MCF 10A (cell line): ENCODE measurements at regions not wholly inside any gene's neighbourhood (a gene's known extent, or its start where the extent isn't known, plus 50 kb on each side); places are given as distances from the start of the nearest gene placed in this dataset.
"Not testable (repeated sequence)": the region's sequence is repeated elsewhere in the genome, so short reads cannot be mapped to it uniquely, and the experiment has no call there.

Experiments
- BruUV-seq: library from RNA; stranded (reverse); fragments of 400-500 nt; replicated peaks from 2 replicates; lab custom pipeline; 2021; lab: Mats Ljungman, UMichigan
- CTCF ChIA-PET: fragments of 300-600 bp; sonication (Branson Sonifier 250); formaldehyde crosslinking; extraction: SDS; loops from one replicate; lab custom pipeline; 2021; ENCODE audit warnings: antibody characterized with exemption, inconsistent platforms; lab: Yijun Ruan, JAX
- POLR2A ChIA-PET: fragments of 300-600, 350-650 bp; sonication (Branson Sonifier 250); formaldehyde crosslinking; extraction: SDS; loops from one replicate; lab custom pipeline; 2020; ENCODE audit warnings: antibody characterized with exemption, inconsistent platforms; lab: Yijun Ruan, JAX
- DNase-seq: peaks from one replicate; pipeline ENCODE4 v3.0.0-alpha.2; 2018; ENCODE audit not compliant: unreplicated experiment
- H3K27ac Mint-ChIP-seq: one replicate; pipeline ENCODE4 v1.8.0; 2022; ENCODE audit warnings: mild to moderate bottlenecking, low read depth, mixed read lengths; ENCODE audit not compliant: unreplicated experiment
- H3K27me3 Mint-ChIP-seq: one replicate; pipeline ENCODE4 v1.8.0; 2022; ENCODE audit warnings: mixed read lengths; ENCODE audit not compliant: insufficient read depth, unreplicated experiment
- H3K36me3 Mint-ChIP-seq: one replicate; pipeline ENCODE4 v1.8.0; 2022; ENCODE audit warnings: mild to moderate bottlenecking, moderate library complexity, mixed read lengths; ENCODE audit not compliant: insufficient read depth, unreplicated experiment
- H3K4me1 Mint-ChIP-seq: one replicate; pipeline ENCODE4 v1.8.0; 2022; ENCODE audit warnings: mixed read lengths; ENCODE audit not compliant: insufficient read depth, unreplicated experiment
- H3K4me3 Mint-ChIP-seq: one replicate; pipeline ENCODE4 v1.8.0; 2022; ENCODE audit warnings: mild to moderate bottlenecking, moderate library complexity, mixed read lengths; ENCODE audit not compliant: unreplicated experiment
- H3K9me3 Mint-ChIP-seq: one replicate; pipeline ENCODE4 v1.8.0; 2022; ENCODE audit warnings: mixed read lengths; ENCODE audit not compliant: unreplicated experiment
- CTCF ChIP-seq: fragments of 200-600 bp; IDR thresholded peaks from one replicate; pipeline ENCODE4 v1.8.0; 2022; ENCODE audit warnings: antibody characterized with exemption, mild to moderate bottlenecking; ENCODE audit not compliant: unreplicated experiment
- intact Hi-C: fragments of 100-400 bp; cut with micrococcal nuclease; formaldehyde crosslinking; loops from 2 replicates; pipeline ENCODE4 v1.14.1; 2022

DNA sequence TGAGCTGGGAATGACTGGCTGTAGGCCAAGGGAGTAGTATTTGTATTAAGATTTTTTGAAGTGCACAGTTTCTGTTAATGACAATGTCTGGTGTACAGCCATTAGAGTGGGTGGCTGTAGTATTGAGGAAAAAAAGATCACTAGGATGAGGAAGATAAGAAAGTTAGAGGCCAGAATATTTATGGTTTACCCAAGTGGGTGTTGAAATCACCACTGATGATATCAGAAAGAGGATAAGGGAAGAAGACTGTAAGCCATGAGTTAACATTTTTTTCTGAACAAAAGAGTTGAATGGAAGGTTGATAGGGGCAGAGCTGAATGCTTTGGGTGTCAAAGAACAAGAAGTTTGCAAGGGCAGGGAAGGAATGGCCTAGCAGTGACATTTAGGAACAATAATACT lies 104.7 kb downstream of the PRDM13 start:
- no TSS peak for BruUV-seq
- ChIA-PET POLR2A (no interaction called here), CTCF (interaction anchor here (1.1 kb wide), 1 partner anchor 35 kb away, joined by 3 read pairs; no protein-coding TSS in a partner anchor)
- intact Hi-C loops = no loop called here
- DNase-seq = no peak
- H3K27ac Mint-ChIP-seq = no peak overlapping the region
- no peaks in the 10 kb centered on the region for H3K4me1 Mint-ChIP-seq
- H3K9me3 Mint-ChIP-seq = peaks cover 1% of the 10 kb centered on the region
- H3K4me3 Mint-ChIP-seq = no peak overlapping the region
- H3K27me3 Mint-ChIP-seq = peaks cover 60% of the 10 kb centered on the region
- H3K36me3 Mint-ChIP-seq = no peaks in the 10 kb centered on the region
- TF ChIP-seq CTCF = no peak

- BruUV-seq = no TSS peak
- no peak for DNase-seq
- no peak for TF ChIP-seq CTCF
- Mint-ChIP-seq H3K36me3 (no peaks in the 10 kb centered on the region), H3K9me3 (peaks cover 8% of the 10 kb centered on the region), H3K27ac (no peak overlapping the region), H3K4me1 (no peaks in the 10 kb centered on the region), H3K4me3 (no peak overlapping the region), H3K27me3 (peaks cover 57% of the 10 kb centered on the region)
- POLR2A ChIA-PET = no interaction called here
- intact Hi-C loops = no loop called here
- CTCF ChIA-PET = no interaction called here
These were observed 105.3 kb downstream of the PRDM13 start for GRCh38 chr6:99711925-99712324.

- peaks cover 62% of the 10 kb centered on the region for H3K27me3 Mint-ChIP-seq
- ChIA-PET POLR2A (no interaction called here), CTCF (no interaction called here)
- no peak overlapping the region for H3K4me3 Mint-ChIP-seq
- no peak overlapping the region for H3K27ac Mint-ChIP-seq
- no TSS peak for BruUV-seq
- H3K4me1 Mint-ChIP-seq = no peaks in the 10 kb centered on the region
- no peak for TF ChIP-seq CTCF
- no peak for DNase-seq
- H3K9me3 Mint-ChIP-seq = peaks cover 8% of the 10 kb centered on the region
- intact Hi-C loops = no loop called here
- H3K36me3 Mint-ChIP-seq = no peaks in the 10 kb centered on the region
These were observed 105.9 kb downstream of the PRDM13 start for GRCh38 chr6:99712519-99712918.

GRCh38 chr6:99722043-99722442 lies 115.4 kb downstream of the PRDM13 start:
- intact Hi-C loops, H3K4me3 Mint-ChIP-seq, H3K9me3 Mint-ChIP-seq, H3K36me3 Mint-ChIP-seq, POLR2A ChIA-PET, H3K4me1 Mint-ChIP-seq, DNase-seq, H3K27ac Mint-ChIP-seq, CTCF ChIA-PET, BruUV-seq: not testable (repeated sequence)
- H3K27me3 Mint-ChIP-seq = peaks cover 30% of the 10 kb centered on the region

DNA sequence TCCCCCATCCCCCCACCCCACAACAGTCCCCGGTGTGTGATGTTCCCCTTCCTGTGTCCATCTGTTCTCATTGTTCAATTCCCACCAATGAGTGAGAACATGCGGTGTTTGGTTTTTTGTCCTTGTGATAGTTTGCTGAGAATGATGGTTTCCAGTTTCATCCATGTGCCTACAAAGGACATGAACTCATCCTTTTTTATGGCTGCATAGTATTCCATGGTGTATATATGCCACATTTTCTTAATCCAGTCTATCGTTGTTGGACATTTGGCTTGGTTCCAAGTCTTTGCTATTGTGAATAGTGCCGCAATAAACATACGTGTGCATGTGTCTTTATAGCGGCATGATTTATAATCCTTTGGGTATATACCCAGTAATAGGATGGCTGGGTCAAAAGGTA lies 123.6 kb downstream of the PRDM13 start:
- H3K27ac Mint-ChIP-seq, DNase-seq, intact Hi-C loops, H3K4me3 Mint-ChIP-seq, CTCF ChIA-PET, BruUV-seq, H3K36me3 Mint-ChIP-seq, H3K9me3 Mint-ChIP-seq, H3K4me1 Mint-ChIP-seq, POLR2A ChIA-PET: not testable (repeated sequence)
- H3K27me3 Mint-ChIP-seq = peaks cover 25% of the 10 kb centered on the region
